H1 (cell line): ENCODE measurements at regions not wholly inside any gene's neighbourhood (a gene's known extent, or its start where the extent isn't known, plus 50 kb on each side); places are given as distances from the start of the nearest gene placed in this dataset.

Source experiments
- CTCF ChIA-PET: fragments of 300-600 bp; sonication (Branson Sonifier 250); formaldehyde crosslinking; loops from one replicate; lab custom pipeline; 2021; ENCODE audit not compliant: partially characterized antibody; lab: Charles Lee
- POLR2A ChIA-PET: fragments of 300-600 bp; sonication (Branson Sonifier 250); formaldehyde crosslinking; loops from one replicate; lab custom pipeline; 2021; ENCODE audit warnings: inconsistent platforms; ENCODE audit not compliant: partially characterized antibody; lab: Charles Lee
- DNase-seq, 2 experiments: peaks; one replicate each; pipeline versions ENCODE4 v3.0.0 to v3.0.0-alpha.2; 2010 to 2022; ENCODE audit warnings: low spot score in 2 of 2, low read depth in 1 of 2, mixed read lengths in 1 of 2
- FAIRE-seq: peaks from 2 replicates; lab custom pipeline; 2011; peaks lifted over from hg19 to GRCh38; lab: Jason Lieb, UNC
- H2AFZ ChIP-seq: 2 replicates; pipeline ENCODE4 v1.8.1; 2012; ENCODE audit warnings: low read length, inconsistent platforms
- H2AK5ac ChIP-seq: 2 replicates; pipeline ENCODE4 v1.6.1; 2013; ENCODE audit warnings: low read depth, low read length
- H2BK120ac ChIP-seq: replicated peaks from 2 replicates; pipeline ENCODE3; 2013; ENCODE audit warnings: low read depth, low read length, inconsistent platforms
- H2BK12ac ChIP-seq: 2 replicates; pipeline ENCODE4 v1.6.1; 2013; ENCODE audit warnings: low read depth, low read length
- H2BK15ac ChIP-seq: 2 replicates; pipeline ENCODE4 v1.6.1; 2013; ENCODE audit warnings: low read length
- H2BK20ac ChIP-seq: 2 replicates; pipeline ENCODE4 v1.6.1; 2013; ENCODE audit warnings: low read length
- H2BK5ac ChIP-seq: 2 replicates; pipeline ENCODE4 v1.6.1; 2013; ENCODE audit warnings: low read depth, low read length
- H3K14ac ChIP-seq: 2 replicates; pipeline ENCODE4 v1.6.1; 2013; ENCODE audit warnings: inconsistent platforms; ENCODE audit not compliant: insufficient read length
- H3K18ac ChIP-seq: 2 replicates; pipeline ENCODE4 v1.6.1; 2013; ENCODE audit warnings: low read length; ENCODE audit errors: extremely low read depth
- H3K23ac ChIP-seq: 2 replicates; pipeline ENCODE4 v1.6.1; 2013; ENCODE audit warnings: inconsistent platforms; ENCODE audit not compliant: insufficient read length
- H3K23me2 ChIP-seq: 2 replicates; pipeline ENCODE4 v1.6.1; 2013; ENCODE audit warnings: low read depth, low read length
- H3K27ac ChIP-seq: 2 replicates; pipeline ENCODE4 v1.6.1; 2011; ENCODE audit warnings: low read depth, low read length, inconsistent platforms
- H3K27me3 ChIP-seq, 4 experiments: replicated peaks in 1 of 4; 1 replicate in 1 of 4; 2 replicates in 3 of 4; pipeline versions ENCODE4 v1.6.1 to v1.8.1; 2011 to 2013; ENCODE audit warnings: low read length in 3 of 4, mild to moderate bottlenecking in 3 of 4, inconsistent platforms in 2 of 4, mixed read lengths in 2 of 4, moderate library complexity in 1 of 4; ENCODE audit not compliant: control insufficient read depth in 3 of 4, insufficient read depth in 3 of 4; ENCODE audit errors: extremely low read depth in 1 of 4
- H3K36me3 ChIP-seq, 4 experiments: 2 replicates each; pipeline versions ENCODE4 v1.6.1 to v1.8.1; 2011 to 2013; ENCODE audit warnings: mild to moderate bottlenecking in 4 of 4, low read length in 3 of 4, moderate library complexity in 2 of 4, control low read depth in 1 of 4, inconsistent platforms in 1 of 4; ENCODE audit not compliant: insufficient read depth in 4 of 4, control insufficient read depth in 2 of 4
- H3K4ac ChIP-seq: replicated peaks from 2 replicates; pipeline ENCODE3; 2013; ENCODE audit warnings: low read length, low read depth, mixed read lengths, inconsistent platforms; ENCODE audit not compliant: insufficient read length
- H3K4me1 ChIP-seq, 4 experiments: replicated peaks in 1 of 4; 1 replicate in 1 of 4; 2 replicates in 3 of 4; pipeline versions ENCODE4 v1.6.1 to v1.8.1; 2011 to 2013; ENCODE audit warnings: low read length in 3 of 4, inconsistent platforms in 2 of 4, mixed read lengths in 1 of 4; ENCODE audit not compliant: insufficient read depth in 4 of 4, control insufficient read depth in 3 of 4
- H3K4me2 ChIP-seq, 2 experiments: 2 replicates each; pipeline versions ENCODE4 v1.6.1 to v1.8.1; 2011 to 2013; ENCODE audit warnings: low read depth in 2 of 2, low read length in 2 of 2, control low read depth in 1 of 2, inconsistent platforms in 1 of 2, mild to moderate bottlenecking in 1 of 2; ENCODE audit not compliant: insufficient read depth in 1 of 2
- H3K4me3 ChIP-seq, 4 experiments: fragments of 200-600, 300-600 bp in 1 of 4; sonication (generic), shearing (Covaris generic), sonication (Bioruptor Twin) in 1 of 4; 2 replicates each; pipeline versions ENCODE4 v1.5.1 to v1.8.1; 2011 to 2016; ENCODE audit warnings: low read length in 4 of 4, low read depth in 3 of 4, control low read depth in 2 of 4, inconsistent platforms in 2 of 4, mild to moderate bottlenecking in 2 of 4, mixed read lengths in 1 of 4, moderate library complexity in 1 of 4; ENCODE audit not compliant: insufficient read depth in 2 of 4; ENCODE audit errors: extremely low read depth in 1 of 4
- H3K56ac ChIP-seq: replicated peaks from 2 replicates; pipeline ENCODE3; 2013; ENCODE audit warnings: low read depth, mild to moderate bottlenecking, mixed read lengths, low read length, inconsistent platforms; ENCODE audit not compliant: insufficient read length
- H3K79me1 ChIP-seq: 2 replicates; pipeline ENCODE4 v1.6.1; 2013; ENCODE audit warnings: low read depth, low read length, control low read depth
- H3K79me2 ChIP-seq, 2 experiments: 2 replicates each; pipeline versions ENCODE4 v1.6.1 to v1.8.1; 2012 to 2013; ENCODE audit warnings: low read length in 2 of 2, mild to moderate bottlenecking in 2 of 2, inconsistent platforms in 1 of 2; ENCODE audit not compliant: insufficient read depth in 2 of 2, control insufficient read depth in 1 of 2
- H3K9ac ChIP-seq, 4 experiments: replicated peaks in 1 of 4; 1 replicate in 1 of 4; 2 replicates in 3 of 4; pipeline versions ENCODE4 v1.6.1 to v1.8.1; 2011 to 2013; ENCODE audit warnings: low read depth in 3 of 4, low read length in 3 of 4, control low read depth in 2 of 4, mild to moderate bottlenecking in 2 of 4, moderate library complexity in 2 of 4, inconsistent platforms in 1 of 4; ENCODE audit errors: extremely low read depth in 1 of 4
- H3K9me3 ChIP-seq, 2 experiments: 2 replicates each; pipeline versions ENCODE4 v1.6.1 to v1.8.1; 2012 to 2013; ENCODE audit warnings: mild to moderate bottlenecking in 2 of 2, moderate library complexity in 2 of 2, control low read depth in 1 of 2, inconsistent platforms in 1 of 2, low read depth in 1 of 2, low read length in 1 of 2, mixed read lengths in 1 of 2; ENCODE audit not compliant: insufficient read depth in 2 of 2
- H4K20me1 ChIP-seq, 2 experiments: replicated peaks in 1 of 2; 2 replicates each; pipeline versions ENCODE3 to v1.8.1; 2011 to 2013; ENCODE audit warnings: inconsistent platforms in 2 of 2, low read length in 2 of 2, mild to moderate bottlenecking in 1 of 2; ENCODE audit not compliant: insufficient read depth in 2 of 2, control insufficient read depth in 1 of 2
- H4K5ac ChIP-seq: 2 replicates; pipeline ENCODE4 v1.6.1; 2013; ENCODE audit warnings: low read length, low read depth, mixed read lengths, inconsistent platforms; ENCODE audit not compliant: insufficient read length
- H4K8ac ChIP-seq: 2 replicates; pipeline ENCODE4 v1.8.0; 2013; ENCODE audit warnings: mild to moderate bottlenecking, moderate library complexity, low read length, inconsistent platforms; ENCODE audit not compliant: insufficient read depth; ENCODE audit errors: extremely low read depth
- H4K91ac ChIP-seq: replicated peaks from 2 replicates; pipeline ENCODE3; 2013; ENCODE audit warnings: low read length, mixed read lengths, inconsistent platforms; ENCODE audit not compliant: insufficient read length
- RFX5 ChIP-seq: IDR thresholded peaks from 2 replicates; pipeline ENCODE4 v1.6.1; 2011; ENCODE audit warnings: low read depth, low read length, improper control_type of control experiment, borderline replicate concordance
- SRF ChIP-seq: IDR thresholded peaks from 2 replicates; pipeline ENCODE4 v1.6.1; 2011; ENCODE audit warnings: mild to moderate bottlenecking, low read depth, low read length, moderate library complexity
- WGBS, 2 experiments: shearing (Covaris generic) in 1 of 2; methylation state at CpG; one replicate each; pipeline versions ENCODE4 v1.1.6 to v1.1.7; 2013 to 2015; ENCODE audit warnings: low lambda C conversion rate in 2 of 2, mixed read lengths in 2 of 2, inconsistent platforms in 1 of 2, low coverage in 1 of 2, missing lambda C conversion rate in 1 of 2; ENCODE audit not compliant: insufficient replicate concordance in 2 of 2, insufficient coverage in 1 of 2, insufficient read length in 1 of 2; ENCODE audit errors: extremely low coverage in 1 of 2, missing lambda C conversion rate in 1 of 2; 5-methylcytosine and 5-hydroxymethylcytosine counted together

DNA sequence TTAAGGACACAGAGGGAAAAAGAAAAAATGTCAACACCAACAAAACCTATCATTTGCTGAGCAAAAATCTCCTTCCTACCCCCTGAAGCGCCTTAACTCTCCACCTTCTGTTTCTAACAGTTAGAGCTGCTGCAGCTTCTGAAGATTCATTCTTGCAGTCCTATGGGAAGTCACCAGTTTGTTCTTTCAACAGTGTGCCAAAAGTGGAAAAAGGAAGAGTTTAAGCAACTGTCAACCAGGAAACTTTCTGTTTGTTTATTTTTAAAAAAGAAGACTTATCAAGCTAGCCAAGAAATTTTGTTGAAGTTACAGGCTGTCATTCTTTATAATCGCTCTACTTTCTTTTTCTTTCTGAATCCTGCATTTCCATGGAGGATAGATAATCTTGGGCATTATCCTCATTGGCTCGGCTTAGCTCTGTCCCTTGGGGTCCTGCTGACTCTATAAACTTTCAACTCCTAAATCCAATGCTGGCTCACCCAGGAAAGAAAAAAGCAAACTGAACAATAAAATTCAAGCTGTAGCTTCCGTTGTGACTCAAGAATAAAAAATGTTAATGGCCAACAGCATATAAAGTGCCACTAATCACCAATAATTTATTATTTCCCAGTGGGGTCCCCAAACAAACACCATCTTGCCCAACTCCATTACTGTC is 172.8 kb upstream of the CITED2 start:
- no peak overlapping the region for H3K9ac ChIP-seq
- H3K4ac ChIP-seq = no peak overlapping the region
- H3K14ac ChIP-seq = no peak overlapping the region
- no peak overlapping the region for H2BK12ac ChIP-seq
- H2BK120ac ChIP-seq = no peak overlapping the region
- no peak overlapping the region for H2BK15ac ChIP-seq
- DNase-seq (no peak), FAIRE-seq (no peak)
- peaks cover 0 to 4% (median 0%) of the 10 kb centered on the region in 4 experiments; a peak in 2 of 7 replicates for H3K4me1 ChIP-seq
- H4K5ac ChIP-seq = no peak overlapping the region
- no peaks in the 10 kb centered on the region for H3K9me3 ChIP-seq
- H3K79me1 ChIP-seq = no peaks in the 10 kb centered on the region
- no peak overlapping the region for H2BK5ac ChIP-seq
- H4K91ac ChIP-seq = no peak overlapping the region
- no peak overlapping the region for H4K8ac ChIP-seq
- H4K20me1 ChIP-seq = no peaks in the 10 kb centered on the region
- H2AK5ac ChIP-seq = no peak overlapping the region
- H3K18ac ChIP-seq = no peak overlapping the region
- WGBS, 2 experiments = 83% methylated on average over 4 of the region's 4 CpGs; no CpG with 5 or more reads in 1 of the 2 experiments
- H3K23me2 ChIP-seq = no peaks in the 10 kb centered on the region
- no peak overlapping the region for H3K4me2 ChIP-seq
- H3K23ac ChIP-seq = no peak overlapping the region
- H2BK20ac ChIP-seq = no peak overlapping the region
- no peak overlapping the region for H3K4me3 ChIP-seq
- no peaks in the 10 kb centered on the region for H3K79me2 ChIP-seq
- no peaks in the 10 kb centered on the region for H3K27me3 ChIP-seq
- TF ChIP-seq SRF (no peak), RFX5 (no peak)
- no peak overlapping the region for H2AFZ ChIP-seq
- ChIA-PET POLR2A (interaction anchor here (2.2 kb wide), 1 partner anchor 172 kb away, joined by 6 read pairs; the partner anchor contains the start of gene CITED2), CTCF (interaction anchor here (1.3 kb wide), 1 partner anchor 19 kb away, joined by 4 read pairs; no protein-coding TSS in a partner anchor)
- no peaks in the 10 kb centered on the region for H3K36me3 ChIP-seq
- H3K56ac ChIP-seq = no peak overlapping the region
- no peak overlapping the region for H3K27ac ChIP-seq
